GM21381 (cell line): ENCODE measurements at regions not wholly inside any gene's neighbourhood (a gene's known extent, or its start where the extent isn't known, plus 50 kb on each side); places are given as distances from the start of the nearest gene placed in this dataset.
A peak's percentile ranks its signal among the peaks of the same experiment; 100 is the strongest.
"Not testable (repeated sequence)": the region's sequence is repeated elsewhere in the genome, so short reads cannot be mapped to it uniquely, and the experiment has no call there.

Experiments used
- ATAC-seq: cut with Tn5 transposase; IDR thresholded peaks from one replicate; pipeline ENCODE4 v1.9.1; 2021; ENCODE audit warnings: mild to moderate bottlenecking, moderate library complexity; ENCODE audit not compliant: unreplicated experiment

- ATAC-seq = no peak
These were observed 125.2 kb upstream of the EEF2KMT start for GRCh38 chr16:5222761-5223160.

GRCh38 chr16:5221831-5222230 lies 124.2 kb upstream of the EEF2KMT start:
- not testable (repeated sequence) for ATAC-seq

- no peak for ATAC-seq
These were observed 123.1 kb upstream of the EEF2KMT start for GRCh38 chr16:5220705-5221104.

GRCh38 chr16:5216441-5217080 lies 119.0 kb upstream of the EEF2KMT start:
- no peak for ATAC-seq

GRCh38 chr16:5215901-5216300 lies 118.3 kb upstream of the EEF2KMT start:
- ATAC-seq = no peak

GRCh38 chr16:5214466-5214865 lies 116.9 kb upstream of the EEF2KMT start:
- ATAC-seq = no peak

GRCh38 chr16:5212501-5212900 lies 114.9 kb upstream of the EEF2KMT start:
- ATAC-seq = not testable (repeated sequence)

- ATAC-seq = not testable (repeated sequence)
These were observed 110.4 kb upstream of the EEF2KMT start for GRCh38 chr16:5207862-5208498.

- ATAC-seq = no peak
These were observed 109.5 kb upstream of the EEF2KMT start for GRCh38 chr16:5207001-5207523.

GRCh38 chr16:5206331-5206990 lies 108.9 kb upstream of the EEF2KMT start:
- ATAC-seq = no peak

GRCh38 chr16:5205361-5206040 lies 107.9 kb upstream of the EEF2KMT start:
- ATAC-seq = peak; percentile 60

GRCh38 chr16:5203675-5204074 lies 106.1 kb upstream of the EEF2KMT start:
- ATAC-seq = not testable (repeated sequence)

- no peak for ATAC-seq
These were observed 102.5 kb upstream of the EEF2KMT start for GRCh38 chr16:5200123-5200522.

- ATAC-seq = no peak
These were observed 98.6 kb upstream of the EEF2KMT start for GRCh38 chr16:5196204-5196603.

- ATAC-seq = no peak
These were observed 96.3 kb upstream of the EEF2KMT start for GRCh38 chr16:5193861-5194260.

GRCh38 chr16:5188989-5189352 lies 91.4 kb upstream of the EEF2KMT start:
- ATAC-seq = no peak

- ATAC-seq = no peak
These were observed 90.9 kb upstream of the EEF2KMT start for GRCh38 chr16:5188318-5188988.

GRCh38 chr16:5187402-5187952 lies 89.9 kb upstream of the EEF2KMT start:
- no peak for ATAC-seq

GRCh38 chr16:5186381-5186903 lies 88.8 kb upstream of the EEF2KMT start:
- ATAC-seq = no peak

GRCh38 chr16:5176505-5176904 lies 78.9 kb upstream of the EEF2KMT start:
- ATAC-seq = no peak
